Right lobe of liver (tissue), 6 donors: ENCODE measurements at regions not wholly inside any gene's neighbourhood (a gene's known extent, or its start where the extent isn't known, plus 50 kb on each side); places are given as distances from the start of the nearest gene placed in this dataset.

Experiments used
- ATAC-seq, 4 donors: fragments of 200-7000 bp; cut with Tn5 transposase; one replicate each; pipeline ENCODE4 v1.9.1; 2020; ENCODE audit warnings: mild to moderate bottlenecking in 4 of 4, moderate library complexity in 4 of 4
- DNase-seq, 3 donors: peaks; one replicate each; pipeline ENCODE4 v3.0.0-alpha.2; 2020
- H3K27ac ChIP-seq, 3 donors: fragments of 200-600 bp; one replicate each; pipeline ENCODE4 v1.8.0; 2022
- H3K27me3 ChIP-seq, 2 donors: fragments of 200-600 bp; one replicate each; pipeline ENCODE4 v1.8.0; 2022
- H3K36me3 ChIP-seq, 4 donors: fragments of 200-600 bp; sonication (generic) in 1 of 4; one replicate each; pipeline versions ENCODE4 v1.5.1 to v1.8.0; 2017 to 2022; ENCODE audit warnings: control low read depth in 1 of 4
- H3K4me1 ChIP-seq, 4 donors: fragments of 200-600 bp; sonication (generic) in 1 of 4; one replicate each; pipeline versions ENCODE4 v1.5.1 to v1.8.0; 2017 to 2022; ENCODE audit warnings: control low read depth in 1 of 4
- H3K4me3 ChIP-seq, 3 donors: fragments of 200-600 bp; one replicate each; pipeline ENCODE4 v1.8.0; 2022
- H3K9me3 ChIP-seq, 4 donors: fragments of 200-600 bp; sonication (generic) in 1 of 4; one replicate each; pipeline versions ENCODE4 v1.5.1 to v1.8.0; 2017 to 2022; ENCODE audit warnings: control low read depth in 1 of 4
- POLR2A ChIP-seq: fragments of 450-650 bp; IDR thresholded peaks from one replicate; pipeline ENCODE4 v1.6.1; 2017; ENCODE audit warnings: antibody characterized with exemption, mild to moderate bottlenecking
- WGBS: methylation state at CpG from one replicate; pipeline ENCODE4 v1.1.6; 2018; ENCODE audit warnings: low coverage, low lambda C conversion rate; ENCODE audit not compliant: insufficient coverage; ENCODE audit errors: missing lambda C conversion rate; 5-methylcytosine and 5-hydroxymethylcytosine counted together
- intact Hi-C, 2 donors: fragments of 100-400 bp; cut with DNase I; formaldehyde crosslinking; loops; one replicate each; pipeline versions ENCODE4 v1.11.2 to v1.14.1; 2022
- TF ChIP-seq, protein P1 (sequence below), 4 donors: fragments of 200-600 bp in 3 of 4; fragments of 450-650 bp in 1 of 4; IDR thresholded peaks; one replicate each; pipeline versions ENCODE4 v1.5.1 to v1.8.0; 2016 to 2022; ENCODE audit warnings: antibody characterized with exemption in 4 of 4, mild to moderate bottlenecking in 2 of 4
- donor health status: DM: no; HTN: yes; CAD: no.
- donor health status: DM: no; HTN: no; CAD: no.
- donor health status: DM: no; HTN: no; CAD: no.
- donor health status: DM: no; HTN: yes; CAD: no.
- donor health status: DM: no; HTN: yes; CAD: no.

DNA sequence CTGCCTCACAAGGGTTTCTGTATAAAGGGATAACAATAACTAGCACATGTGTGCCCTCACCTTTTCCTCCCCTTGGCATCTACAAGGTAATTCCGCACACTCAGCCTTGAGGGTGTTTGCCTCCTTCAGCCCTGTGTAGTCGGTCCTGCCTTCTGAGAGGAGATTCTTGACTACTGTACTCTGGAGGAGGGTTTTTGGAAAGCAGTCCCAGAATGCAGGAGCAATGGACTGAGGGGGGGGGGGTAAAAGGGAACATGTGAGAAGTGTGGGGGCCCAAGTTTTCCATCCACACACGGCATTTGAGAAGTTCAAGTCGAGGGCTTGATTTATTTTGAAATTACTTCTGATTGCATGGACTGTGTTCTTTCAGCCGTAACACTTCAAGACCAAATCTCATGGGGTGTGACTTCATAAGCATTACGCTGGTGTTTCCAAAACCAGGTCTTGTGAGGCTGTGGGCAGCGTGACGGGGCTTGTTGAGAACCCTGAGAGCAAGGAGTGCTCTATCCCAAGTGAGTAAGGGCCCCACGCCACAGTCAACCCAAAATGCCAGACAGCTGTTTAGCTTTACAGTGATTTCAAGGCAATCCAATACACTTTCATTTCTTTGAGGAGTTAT lies 198.7 kb upstream of the MEIS1 start:
- no peaks in the 10 kb centered on the region for H3K9me3 ChIP-seq
- H3K36me3 ChIP-seq = no peaks in the 10 kb centered on the region
- ATAC-seq (no peak), DNase-seq (no peak)
- intact Hi-C loops = no loop called here
- no peaks in the 10 kb centered on the region for H3K27me3 ChIP-seq
- no peak overlapping the region for H3K27ac ChIP-seq
- TF ChIP-seq POLR2A = no peak
- TF ChIP-seq, protein P1, sequence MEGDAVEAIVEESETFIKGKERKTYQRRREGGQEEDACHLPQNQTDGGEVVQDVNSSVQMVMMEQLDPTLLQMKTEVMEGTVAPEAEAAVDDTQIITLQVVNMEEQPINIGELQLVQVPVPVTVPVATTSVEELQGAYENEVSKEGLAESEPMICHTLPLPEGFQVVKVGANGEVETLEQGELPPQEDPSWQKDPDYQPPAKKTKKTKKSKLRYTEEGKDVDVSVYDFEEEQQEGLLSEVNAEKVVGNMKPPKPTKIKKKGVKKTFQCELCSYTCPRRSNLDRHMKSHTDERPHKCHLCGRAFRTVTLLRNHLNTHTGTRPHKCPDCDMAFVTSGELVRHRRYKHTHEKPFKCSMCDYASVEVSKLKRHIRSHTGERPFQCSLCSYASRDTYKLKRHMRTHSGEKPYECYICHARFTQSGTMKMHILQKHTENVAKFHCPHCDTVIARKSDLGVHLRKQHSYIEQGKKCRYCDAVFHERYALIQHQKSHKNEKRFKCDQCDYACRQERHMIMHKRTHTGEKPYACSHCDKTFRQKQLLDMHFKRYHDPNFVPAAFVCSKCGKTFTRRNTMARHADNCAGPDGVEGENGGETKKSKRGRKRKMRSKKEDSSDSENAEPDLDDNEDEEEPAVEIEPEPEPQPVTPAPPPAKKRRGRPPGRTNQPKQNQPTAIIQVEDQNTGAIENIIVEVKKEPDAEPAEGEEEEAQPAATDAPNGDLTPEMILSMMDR (IDR thresholded peaks at IDR 0.05) = no peak
- 77% methylated on average over 9 of the region's 9 CpGs for WGBS
- H3K4me3 ChIP-seq = no peak overlapping the region
- peaks cover 0 to 8% (median 0%) of the 10 kb centered on the region in 4 donors for H3K4me1 ChIP-seq

DNA sequence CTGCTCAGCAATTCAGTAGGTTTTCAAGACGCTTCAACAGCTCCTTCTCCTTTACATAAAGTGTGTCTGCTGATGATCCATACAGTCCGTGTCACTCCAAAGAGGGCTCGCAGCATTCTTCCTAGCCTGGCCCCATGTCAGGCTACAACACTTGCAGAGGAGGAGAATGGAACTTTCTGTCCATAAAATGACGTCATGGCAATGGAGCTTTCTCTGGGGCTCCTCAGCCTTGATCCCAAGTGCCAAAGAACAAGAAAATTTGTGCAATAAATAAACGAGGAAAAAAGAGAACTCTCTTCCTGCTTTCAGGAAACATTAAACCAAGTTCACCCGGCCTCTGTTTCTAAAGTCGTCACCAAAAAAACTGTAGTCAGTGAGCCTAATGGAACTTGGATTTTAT lies 199.5 kb upstream of the MEIS1 start:
- intact Hi-C loops = no loop called here
- Histone ChIP-seq H3K9me3 (no peaks in the 10 kb centered on the region), H3K4me1 (peaks cover 0 to under 1% (median 0%) of the 10 kb centered on the region in 4 donors), H3K36me3 (no peaks in the 10 kb centered on the region), H3K4me3 (no peak overlapping the region), H3K27me3 (no peaks in the 10 kb centered on the region), H3K27ac (no peak overlapping the region)
- WGBS = 49% methylated on average over 7 of the region's 7 CpGs
- DNase-seq = no peak
- TF ChIP-seq POLR2A = no peak
- TF ChIP-seq, protein P1 (IDR thresholded peaks at IDR 0.05) = no peak
- no peak for ATAC-seq

DNA sequence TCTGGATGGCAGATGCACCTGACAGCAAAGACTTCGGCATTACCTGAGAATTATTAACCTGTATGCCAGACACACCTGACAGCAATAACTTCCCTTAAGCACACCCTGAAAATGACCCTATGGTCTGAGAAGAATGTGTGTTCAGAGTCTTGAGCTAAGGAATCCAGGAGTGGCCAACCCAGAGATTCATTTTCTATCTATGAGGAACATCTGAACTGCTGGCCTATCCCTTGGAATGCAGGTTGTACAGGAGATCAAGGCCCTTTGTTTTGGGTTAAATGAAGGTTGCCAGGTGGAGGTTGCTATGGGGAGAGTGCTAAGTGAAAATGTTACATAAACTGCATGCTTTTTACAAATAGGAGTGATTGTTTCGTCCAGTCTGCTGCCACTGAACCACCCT lies 200.9 kb upstream of the MEIS1 start:
- Histone ChIP-seq H3K36me3 (no peaks in the 10 kb centered on the region), H3K9me3 (no peaks in the 10 kb centered on the region), H3K4me1 (no peaks in the 10 kb centered on the region), H3K27ac (no peak overlapping the region), H3K27me3 (no peaks in the 10 kb centered on the region), H3K4me3 (no peak overlapping the region)
- intact Hi-C loops = no loop called here
- no peak for DNase-seq
- TF ChIP-seq POLR2A = no peak
- TF ChIP-seq, protein P1 (IDR thresholded peaks at IDR 0.05) = no peak
- 100% methylated on average over 1 of the region's 2 CpGs for WGBS
- no peak for ATAC-seq

DNA sequence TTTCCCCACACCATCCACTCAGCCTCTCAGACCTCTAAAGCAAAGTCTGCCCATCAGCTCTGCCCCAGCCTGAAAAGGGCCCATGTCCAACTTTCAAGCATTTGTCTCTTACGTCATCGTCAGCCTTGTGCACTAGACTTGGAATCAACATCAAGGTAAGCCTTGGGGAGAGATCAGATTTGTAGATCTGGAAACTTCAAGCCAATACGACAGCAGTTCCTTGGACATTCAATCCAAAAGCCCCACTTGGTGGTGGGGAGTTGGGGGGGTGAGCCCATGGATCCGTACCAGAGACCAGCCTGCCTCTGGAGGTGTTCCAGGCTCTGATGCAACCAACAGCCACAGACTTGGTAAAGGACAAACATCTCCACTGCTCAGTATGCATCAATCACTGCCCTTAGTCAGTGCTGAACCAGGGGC lies 206.8 kb upstream of the MEIS1 start:
- Histone ChIP-seq H3K4me1 (no peaks in the 10 kb centered on the region), H3K9me3 (no peaks in the 10 kb centered on the region), H3K27ac (no peak overlapping the region), H3K36me3 (no peaks in the 10 kb centered on the region), H3K27me3 (no peaks in the 10 kb centered on the region), H3K4me3 (no peak overlapping the region)
- 25% methylated on average over 4 of the region's 4 CpGs for WGBS
- DNase-seq (no peak), ATAC-seq (peak in 1 of 4 donors; percentile 63)
- intact Hi-C loops = no loop called here
- no peak for TF ChIP-seq POLR2A
- TF ChIP-seq, protein P1 (IDR thresholded peaks at IDR 0.05) = no peak
